HUDEP-2 (cell line): ENCODE measurements at regions not wholly inside any gene's neighbourhood (a gene's known extent, or its start where the extent isn't known, plus 50 kb on each side); places are given as distances from the start of the nearest gene placed in this dataset.

Experiments
- DNase-seq, 76 experiments: peaks; one replicate each; lab custom pipeline; 2025; ENCODE audit not compliant: unreplicated experiment in 76 of 76; lab: John Stamatoyannopoulos, UW

- DNase-seq, result no peak
These were observed 948.4 kb downstream of the SORCS1 start for GRCh38 chr10:106216085-106216484.

GRCh38 chr10:106214243-106214642 lies 950.3 kb downstream of the SORCS1 start:
- no peak for DNase-seq

- no peak for DNase-seq
These were observed 951.0 kb downstream of the SORCS1 start for GRCh38 chr10:106213493-106213892.

- DNase-seq, result no peak
These were observed 966.2 kb downstream of the SORCS1 start for GRCh38 chr10:106198275-106198674.

- DNase-seq, result peak in 2 of 76 experiments; percentile 1 to 13
These were observed 975.2 kb downstream of the SORCS1 start for GRCh38 chr10:106189292-106189691.

GRCh38 chr10:106185951-106186350 lies 978.6 kb downstream of the SORCS1 start:
- DNase-seq, result no peak

- DNase-seq, result no peak
These were observed 981.5 kb downstream of the SORCS1 start for GRCh38 chr10:106183041-106183440.

GRCh38 chr10:106182542-106182941 lies 982.0 kb downstream of the SORCS1 start:
- DNase-seq, result no peak

GRCh38 chr10:106181501-106181900 lies 983.0 kb downstream of the SORCS1 start:
- no peak for DNase-seq

GRCh38 chr10:106179430-106179829 lies 985.1 kb downstream of the SORCS1 start:
- DNase-seq, result no peak

GRCh38 chr10:106175760-106176377 lies 988.6 kb downstream of the SORCS1 start:
- DNase-seq, result no peak

- no peak for DNase-seq
These were observed 990.7 kb downstream of the SORCS1 start for GRCh38 chr10:106173838-106174237.

- DNase-seq, result no peak
These were observed 995.3 kb downstream of the SORCS1 start for GRCh38 chr10:106169241-106169640.

- DNase-seq, result no peak
These were observed 996.6 kb downstream of the SORCS1 start for GRCh38 chr10:106167946-106168345.

GRCh38 chr10:106158241-106158640 lies 1006.3 kb downstream of the SORCS1 start:
- DNase-seq, result no peak

GRCh38 chr10:106147021-106147420 lies 1017.5 kb downstream of the SORCS1 start:
- DNase-seq, result no peak

- DNase-seq, result no peak
These were observed 1024.6 kb downstream of the SORCS1 start for GRCh38 chr10:106139915-106140314.

GRCh38 chr10:106136175-106136574 lies 1028.3 kb downstream of the SORCS1 start:
- DNase-seq, result no peak

- no peak for DNase-seq
These were observed 1030.0 kb downstream of the SORCS1 start for GRCh38 chr10:106134326-106135000.

GRCh38 chr10:106133451-106133850 lies 1031.1 kb downstream of the SORCS1 start:
- no peak for DNase-seq

GRCh38 chr10:106132956-106133355 lies 1031.5 kb downstream of the SORCS1 start:
- no peak for DNase-seq

GRCh38 chr10:106114656-106115186 lies 1049.8 kb downstream of the SORCS1 start:
- DNase-seq, result no peak
